Psoas muscle (tissue), 7 donors: ENCODE measurements at regions not wholly inside any gene's neighbourhood (a gene's known extent, or its start where the extent isn't known, plus 50 kb on each side); places are given as distances from the start of the nearest gene placed in this dataset.

Source experiments
- ATAC-seq, 4 donors: fragments of 200-7000 bp; cut with Tn5 transposase; one replicate each; pipeline ENCODE4 v1.9.1; 2020; ENCODE audit warnings: moderate library complexity in 3 of 4, mild to moderate bottlenecking in 2 of 4
- DNase-seq, 2 donors: peaks; one replicate each; pipeline ENCODE4 v3.0.0-alpha.2; 2020
- H3K27ac ChIP-seq: fragments of 200-600 bp; one replicate; pipeline ENCODE4 v1.8.0; 2022
- H3K27me3 ChIP-seq, 3 donors: fragments of 200-600 bp in 1 of 3; one replicate each; pipeline versions ENCODE4 v1.6.1 to v1.8.0; 2013 to 2022; ENCODE audit warnings: low read length in 2 of 3, mild to moderate bottlenecking in 2 of 3, moderate library complexity in 1 of 3; ENCODE audit not compliant: insufficient read depth in 3 of 3
- H3K36me3 ChIP-seq, 2 donors: fragments of 200-600 bp in 1 of 2; one replicate each; pipeline versions ENCODE4 v1.6.1 to v1.8.0; 2013 to 2022; ENCODE audit warnings: low read depth in 1 of 2, mild to moderate bottlenecking in 1 of 2, moderate library complexity in 1 of 2; ENCODE audit not compliant: insufficient read depth in 1 of 2
- H3K4me1 ChIP-seq: fragments of 200-600 bp; one replicate; pipeline ENCODE4 v1.8.0; 2022
- H3K4me3 ChIP-seq: fragments of 200-600 bp; one replicate; pipeline ENCODE4 v1.8.0; 2022; ENCODE audit warnings: mild to moderate bottlenecking
- H3K9me3 ChIP-seq: fragments of 200-600 bp; one replicate; pipeline ENCODE4 v1.8.0; 2022
- WGBS, 3 donors: extraction: QIAGEN DNeasy Blood & Tissue Kit; methylation state at CpG; one replicate each; pipeline versions ENCODE4 v1.1.6 to v1.1.7; 2013; 5-methylcytosine and 5-hydroxymethylcytosine counted together
- intact Hi-C, 2 donors: fragments of 100-400 bp; cut with DNase I; formaldehyde crosslinking; loops; one replicate each; pipeline versions ENCODE4 v1.11.0 to v1.14.2; 2022
- TF ChIP-seq, protein P1 (sequence below): fragments of 200-600 bp; IDR thresholded peaks from one replicate; pipeline ENCODE4 v1.8.0; 2022; ENCODE audit warnings: antibody characterized with exemption
- donor health status: healthy with polysubstance abuse.
- donor health status: DM: no; HTN: no; CAD: no; lungs with moderate emphysema.
- donor health status: Bipolar disorder and iron deficiency.
- donor health status: healthy.
- donor health status: DM: yes; HTN: yes; CAD: no.
- donor health status: DM: no; HTN: no; CAD: no.
- donor health status: DM: yes; HTN: yes; CAD: no.

DNA sequence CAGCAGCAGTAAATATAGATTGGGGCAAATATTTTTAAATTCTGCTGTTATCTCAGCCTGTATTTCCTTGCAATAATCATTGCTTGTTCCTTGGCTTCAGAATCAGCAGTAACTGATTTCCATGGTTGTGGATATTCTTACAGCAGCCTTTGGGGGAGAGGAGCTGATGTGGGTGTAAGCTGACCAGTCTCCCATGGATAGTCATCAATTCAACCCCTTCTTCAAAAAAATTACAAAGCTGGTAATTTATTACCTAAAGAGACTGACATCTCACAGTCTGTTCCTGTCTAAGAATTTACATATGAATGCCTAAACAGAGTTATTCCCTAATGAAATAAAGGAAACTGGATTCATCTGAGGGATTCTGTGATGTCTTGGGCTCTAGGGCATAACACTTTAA is 103.1 kb upstream of the CABCOCO1 start:
- no peak overlapping the region for H3K27ac ChIP-seq
- H3K4me1 ChIP-seq, result no peaks in the 10 kb centered on the region
- ATAC-seq, result no peak
- H3K9me3 ChIP-seq, result no peaks in the 10 kb centered on the region
- no peak for DNase-seq
- no peak overlapping the region for H3K4me3 ChIP-seq
- no peaks in the 10 kb centered on the region for H3K27me3 ChIP-seq
- TF ChIP-seq, protein P1, sequence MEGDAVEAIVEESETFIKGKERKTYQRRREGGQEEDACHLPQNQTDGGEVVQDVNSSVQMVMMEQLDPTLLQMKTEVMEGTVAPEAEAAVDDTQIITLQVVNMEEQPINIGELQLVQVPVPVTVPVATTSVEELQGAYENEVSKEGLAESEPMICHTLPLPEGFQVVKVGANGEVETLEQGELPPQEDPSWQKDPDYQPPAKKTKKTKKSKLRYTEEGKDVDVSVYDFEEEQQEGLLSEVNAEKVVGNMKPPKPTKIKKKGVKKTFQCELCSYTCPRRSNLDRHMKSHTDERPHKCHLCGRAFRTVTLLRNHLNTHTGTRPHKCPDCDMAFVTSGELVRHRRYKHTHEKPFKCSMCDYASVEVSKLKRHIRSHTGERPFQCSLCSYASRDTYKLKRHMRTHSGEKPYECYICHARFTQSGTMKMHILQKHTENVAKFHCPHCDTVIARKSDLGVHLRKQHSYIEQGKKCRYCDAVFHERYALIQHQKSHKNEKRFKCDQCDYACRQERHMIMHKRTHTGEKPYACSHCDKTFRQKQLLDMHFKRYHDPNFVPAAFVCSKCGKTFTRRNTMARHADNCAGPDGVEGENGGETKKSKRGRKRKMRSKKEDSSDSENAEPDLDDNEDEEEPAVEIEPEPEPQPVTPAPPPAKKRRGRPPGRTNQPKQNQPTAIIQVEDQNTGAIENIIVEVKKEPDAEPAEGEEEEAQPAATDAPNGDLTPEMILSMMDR, result no peak
- no peaks in the 10 kb centered on the region for H3K36me3 ChIP-seq
- intact Hi-C loops, result no loop called here

DNA sequence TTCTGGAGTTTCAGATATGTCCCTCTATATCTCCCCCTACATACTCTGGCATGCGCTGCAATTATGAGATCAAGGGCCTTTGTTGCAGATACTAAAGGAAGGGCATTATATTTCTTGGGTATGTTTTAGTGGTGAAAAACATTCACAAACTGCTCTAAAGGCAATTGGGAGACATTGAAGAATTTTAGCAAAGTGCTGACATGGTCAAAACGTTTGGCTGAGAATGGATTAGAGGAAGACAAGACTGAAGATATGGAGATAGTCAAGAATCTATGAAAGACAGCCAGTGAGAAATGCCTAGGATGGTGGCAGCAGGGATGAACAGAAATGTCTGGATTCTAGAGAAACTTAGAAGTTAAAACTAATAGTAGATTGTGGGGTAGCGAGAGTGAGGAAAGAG is 104.5 kb upstream of the CABCOCO1 start:
- WGBS, 3 donors, result 82 to 85% (median 84%) methylated on average over 3 of the region's 3 CpGs
- intact Hi-C loops, result no loop called here

DNA sequence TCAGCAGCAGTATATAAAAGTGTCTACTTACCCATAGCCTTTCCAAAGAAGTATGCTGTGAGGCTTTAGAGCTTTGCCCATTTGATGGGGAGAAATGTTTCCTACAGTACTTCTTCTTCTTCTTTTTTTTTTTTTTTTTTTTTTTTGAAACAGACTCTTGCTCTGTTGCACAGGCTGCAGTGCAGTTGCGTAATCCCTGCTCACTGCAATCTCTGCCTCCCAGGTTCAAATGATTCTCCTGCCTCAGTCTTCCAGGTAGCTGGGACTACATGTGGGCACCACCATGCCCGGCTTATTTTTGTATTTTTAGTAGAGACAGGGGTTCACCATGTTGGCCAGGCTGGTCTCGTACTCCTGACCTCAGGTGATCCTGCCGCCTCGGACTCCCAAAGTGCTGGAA is 101.7 kb upstream of the TMEM26 start:
- H3K27me3 ChIP-seq, result no peaks in the 10 kb centered on the region
- TF ChIP-seq, protein P1, result no peak
- WGBS, 3 donors, result 94 to 95% (median 94%) methylated on average over 5 of the region's 5 CpGs
- H3K9me3 ChIP-seq, result no peaks in the 10 kb centered on the region
- DNase-seq (no peak), ATAC-seq (no peak)
- no peak overlapping the region for H3K27ac ChIP-seq
- intact Hi-C loops, result no loop called here
- H3K4me3 ChIP-seq, result no peak overlapping the region
- no peaks in the 10 kb centered on the region for H3K36me3 ChIP-seq
- no peaks in the 10 kb centered on the region for H3K4me1 ChIP-seq

More for the DNA sequence above, 104.5 kb upstream of the CABCOCO1 start:
- H3K4me1 ChIP-seq, result no peaks in the 10 kb centered on the region
- ATAC-seq, result no peak
- no peak overlapping the region for H3K4me3 ChIP-seq
- no peak for DNase-seq
- no peaks in the 10 kb centered on the region for H3K27me3 ChIP-seq
- TF ChIP-seq, protein P1, result no peak
- H3K9me3 ChIP-seq, result no peaks in the 10 kb centered on the region
- H3K36me3 ChIP-seq, result no peaks in the 10 kb centered on the region
- no peak overlapping the region for H3K27ac ChIP-seq

DNA sequence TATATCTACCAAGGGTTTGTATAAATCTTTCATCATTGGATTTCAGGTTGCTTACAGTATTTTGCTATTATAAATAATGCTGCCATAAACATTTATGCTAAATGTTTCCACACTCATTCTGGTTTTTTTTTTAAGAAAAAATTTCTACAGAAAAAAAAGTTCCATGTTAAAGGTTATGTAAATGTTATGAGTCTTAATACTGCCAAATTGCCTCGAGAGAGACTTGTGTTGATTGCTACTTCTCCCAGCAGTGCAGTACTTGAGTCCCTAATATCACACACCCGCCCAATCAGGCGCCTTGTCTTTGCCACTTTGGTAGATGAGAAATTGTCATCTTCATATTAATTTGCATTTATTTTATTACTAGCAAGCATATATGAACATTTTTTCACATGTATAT is 96.7 kb upstream of the TMEM26 start:
- Histone ChIP-seq H3K36me3 (no peaks in the 10 kb centered on the region), H3K27ac (no peak overlapping the region), H3K4me3 (no peak overlapping the region), H3K9me3 (no peaks in the 10 kb centered on the region), H3K27me3 (peaks cover 0 to 2% (median 0%) of the 10 kb centered on the region in 3 donors), H3K4me1 (no peaks in the 10 kb centered on the region)
- no peak for DNase-seq
- TF ChIP-seq, protein P1, result no peak
- intact Hi-C loops, result no loop called here
- no peak for ATAC-seq
- 78 to 82% (median 81%) methylated on average over 3 of the region's 3 CpGs for WGBS, 3 donors

DNA sequence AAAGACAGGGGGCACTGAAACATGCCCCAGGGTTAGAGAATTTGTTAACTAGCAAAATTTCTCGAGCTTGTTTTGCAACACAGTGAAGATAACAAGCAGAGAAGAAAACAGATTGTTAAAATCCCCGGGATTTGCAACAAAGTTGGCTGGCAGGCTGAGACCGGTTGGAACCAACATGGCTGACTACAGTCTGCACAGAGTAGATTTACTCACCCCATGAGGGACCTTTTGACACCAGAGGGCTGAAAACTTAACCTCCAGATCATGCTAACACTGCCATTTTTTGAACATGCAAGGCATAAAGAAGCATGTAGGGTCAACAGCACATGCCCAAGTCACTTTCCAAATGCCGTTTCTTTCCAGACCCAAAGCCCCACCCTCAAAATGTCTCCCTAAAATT is 95.2 kb upstream of the TMEM26 start:
- intact Hi-C loops, result no loop called here
- no peaks in the 10 kb centered on the region for H3K4me1 ChIP-seq
- H3K4me3 ChIP-seq, result no peak overlapping the region
- no peaks in the 10 kb centered on the region for H3K36me3 ChIP-seq
- ATAC-seq, result no peak
- TF ChIP-seq, protein P1, result no peak
- 61 to 70% (median 64%) methylated on average over 4 of the region's 4 CpGs for WGBS, 3 donors
- no peaks in the 10 kb centered on the region for H3K9me3 ChIP-seq
- no peak overlapping the region for H3K27ac ChIP-seq
- no peak for DNase-seq
- H3K27me3 ChIP-seq, result peaks cover 0 to 2% (median 0%) of the 10 kb centered on the region in 3 donors
